Suprapubic skin (tissue), 4 donors: ENCODE measurements at regions not wholly inside any gene's neighbourhood (a gene's known extent, or its start where the extent isn't known, plus 50 kb on each side); places are given as distances from the start of the nearest gene placed in this dataset.

ENCODE experiments used
- EP300 ChIP-seq: sonication (generic); formaldehyde crosslinking; IDR thresholded peaks from one replicate; pipeline ENCODE4 v1.6.1; 2017; ENCODE audit warnings: antibody characterized with exemption
- POLR2AphosphoS5 ChIP-seq, 3 donors: sonication (generic); formaldehyde crosslinking; IDR thresholded peaks; one replicate each; pipeline ENCODE4 v1.6.1; 2017; ENCODE audit warnings: antibody characterized with exemption in 3 of 3
- TF ChIP-seq, protein P1 (sequence below), 2 donors: fragments of 200-600 bp in 1 of 2; fragments of 450-650 bp in 1 of 2; sonication (generic) in 1 of 2; IDR thresholded peaks; one replicate each; pipeline ENCODE4 v1.5.1; 2016 to 2019; ENCODE audit warnings: antibody characterized with exemption in 2 of 2, mild to moderate bottlenecking in 1 of 2, moderate library complexity in 1 of 2

DNA sequence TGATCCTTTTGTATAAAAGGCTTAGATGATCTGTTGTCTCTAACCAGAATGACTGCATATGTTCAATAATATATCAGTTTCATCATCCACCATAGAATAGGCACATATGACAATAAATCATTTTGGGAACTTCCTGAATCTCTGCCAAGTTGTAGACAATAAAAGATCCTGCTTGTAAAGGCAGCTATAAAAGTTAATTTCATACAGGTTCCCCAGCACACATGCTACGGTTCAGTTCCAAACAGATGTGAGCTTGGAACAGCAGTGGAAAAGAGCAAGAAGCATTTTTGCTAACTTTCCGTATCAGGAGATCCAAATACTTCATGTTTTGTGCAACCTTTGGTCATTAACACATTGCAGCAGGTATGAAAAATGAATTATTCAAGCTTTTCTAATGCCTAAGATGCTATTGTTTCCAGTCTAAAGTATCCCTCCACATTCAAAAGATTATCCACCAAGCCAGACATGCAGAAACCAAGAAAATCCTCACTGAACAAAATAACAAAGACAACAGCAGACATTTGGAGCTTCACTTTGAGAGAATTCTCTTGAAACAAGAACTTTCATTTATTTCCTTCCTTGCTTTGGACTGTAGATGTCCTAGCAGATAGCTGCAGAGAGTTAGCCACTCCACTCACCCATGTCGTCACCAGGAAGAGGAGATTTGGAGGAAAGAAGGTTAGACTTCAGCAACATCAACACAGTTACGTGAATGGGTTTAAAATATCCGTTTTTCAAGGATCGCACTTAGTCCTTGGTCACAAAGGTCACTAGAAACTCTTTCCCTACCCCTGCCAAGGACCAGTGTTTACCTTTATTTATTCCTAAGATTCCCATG is 453.5 kb upstream of the JARID2 start:
- TF ChIP-seq, protein P1, sequence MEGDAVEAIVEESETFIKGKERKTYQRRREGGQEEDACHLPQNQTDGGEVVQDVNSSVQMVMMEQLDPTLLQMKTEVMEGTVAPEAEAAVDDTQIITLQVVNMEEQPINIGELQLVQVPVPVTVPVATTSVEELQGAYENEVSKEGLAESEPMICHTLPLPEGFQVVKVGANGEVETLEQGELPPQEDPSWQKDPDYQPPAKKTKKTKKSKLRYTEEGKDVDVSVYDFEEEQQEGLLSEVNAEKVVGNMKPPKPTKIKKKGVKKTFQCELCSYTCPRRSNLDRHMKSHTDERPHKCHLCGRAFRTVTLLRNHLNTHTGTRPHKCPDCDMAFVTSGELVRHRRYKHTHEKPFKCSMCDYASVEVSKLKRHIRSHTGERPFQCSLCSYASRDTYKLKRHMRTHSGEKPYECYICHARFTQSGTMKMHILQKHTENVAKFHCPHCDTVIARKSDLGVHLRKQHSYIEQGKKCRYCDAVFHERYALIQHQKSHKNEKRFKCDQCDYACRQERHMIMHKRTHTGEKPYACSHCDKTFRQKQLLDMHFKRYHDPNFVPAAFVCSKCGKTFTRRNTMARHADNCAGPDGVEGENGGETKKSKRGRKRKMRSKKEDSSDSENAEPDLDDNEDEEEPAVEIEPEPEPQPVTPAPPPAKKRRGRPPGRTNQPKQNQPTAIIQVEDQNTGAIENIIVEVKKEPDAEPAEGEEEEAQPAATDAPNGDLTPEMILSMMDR (IDR thresholded peaks at IDR 0.05): no peak
- no peak for TF ChIP-seq POLR2AphosphoS5 (IDR thresholded peaks at IDR 0.05)
- no peak for TF ChIP-seq EP300
